BJ (cell line): ENCODE measurements at regions not wholly inside any gene's neighbourhood (a gene's known extent, or its start where the extent isn't known, plus 50 kb on each side); places are given as distances from the start of the nearest gene placed in this dataset.

Experiments
- CTCF ChIA-PET: fragments of 350-600 bp; formaldehyde crosslinking; extraction: SDS; loops from one replicate; lab custom pipeline; 2021; ENCODE audit warnings: antibody characterized with exemption, inconsistent platforms; lab: Yijun Ruan, JAX
- POLR2A ChIA-PET: fragments of 300-600 bp; sonication (Branson Sonifier 250); formaldehyde crosslinking; extraction: SDS; loops from one replicate; lab custom pipeline; 2021; ENCODE audit warnings: antibody characterized with exemption; lab: Charles Lee
- DNase-seq: peaks from one replicate; pipeline ENCODE4 v3.0.0-alpha.2; 2011; ENCODE audit warnings: low read depth
- H3K27me3 ChIP-seq: 2 replicates; pipeline ENCODE4 v1.6.0; 2011; ENCODE audit warnings: low read length; ENCODE audit not compliant: control insufficient read depth, insufficient read depth
- H3K36me3 ChIP-seq: 2 replicates; pipeline ENCODE4 v1.5.1; 2011; ENCODE audit warnings: low read length; ENCODE audit not compliant: control insufficient read depth, insufficient read depth
- H3K4me3 ChIP-seq: 2 replicates; pipeline ENCODE4 v1.5.1; 2011; ENCODE audit warnings: low read depth, mild to moderate bottlenecking, control low read depth, low read length
- CTCF ChIP-seq: IDR thresholded peaks from 2 replicates; pipeline ENCODE4 v1.5.1; 2011; ENCODE audit warnings: low read depth, mild to moderate bottlenecking, control low read depth, inconsistent platforms, low read length, moderate library complexity; ENCODE audit not compliant: insufficient read depth

DNA sequence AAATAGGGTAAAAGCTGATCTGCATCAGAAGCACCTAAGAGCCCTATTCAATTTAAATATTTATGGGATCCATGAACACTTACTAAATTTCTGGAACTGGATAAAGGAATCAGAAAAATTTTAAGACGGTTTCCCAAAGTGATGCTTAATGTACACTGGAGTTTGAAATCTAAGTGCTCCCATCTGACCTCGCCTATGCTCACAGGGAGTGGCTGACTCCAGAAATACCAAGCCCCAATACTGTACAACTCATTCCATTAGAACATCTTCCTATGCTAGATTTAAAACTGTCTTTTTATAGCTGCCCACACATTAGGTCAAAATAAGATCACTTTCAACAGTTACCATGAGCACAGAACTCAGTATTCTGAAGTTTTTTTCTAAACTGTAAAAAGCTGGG lies 1214.6 kb downstream of the CDH11 start:
- DNase-seq = no peak
- no peak for TF ChIP-seq CTCF
- CTCF ChIA-PET = interaction anchor here (0.6 kb wide), 1 partner anchor 7 kb away, joined by 4 read pairs; no protein-coding TSS in a partner anchor
- POLR2A ChIA-PET = no interaction called here
- no peak overlapping the region for H3K4me3 ChIP-seq
- H3K27me3 ChIP-seq = no peaks in the 10 kb centered on the region
- no peaks in the 10 kb centered on the region for H3K36me3 ChIP-seq

DNA sequence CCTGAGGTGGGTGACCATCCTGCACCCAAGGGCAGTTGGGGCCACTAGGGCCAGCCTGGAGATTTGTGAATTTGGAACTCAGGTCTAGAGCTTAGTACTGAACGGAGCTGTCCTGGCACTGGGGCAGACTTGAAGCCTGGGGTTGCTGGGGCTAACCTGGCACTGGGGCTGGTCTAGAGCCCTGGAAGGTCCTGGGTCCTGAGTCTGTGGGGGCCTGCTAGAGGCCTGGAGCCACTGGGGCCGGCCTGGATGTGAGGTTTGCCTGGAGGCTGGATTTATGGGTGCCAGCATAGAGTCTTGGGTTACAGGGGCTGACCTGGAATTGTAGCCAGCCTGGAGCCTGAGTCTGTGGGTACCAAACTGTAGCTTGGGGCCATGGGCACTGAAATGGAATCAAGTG lies 1216.9 kb downstream of the CDH11 start:
- no peak for TF ChIP-seq CTCF
- no peak overlapping the region for H3K4me3 ChIP-seq
- no peaks in the 10 kb centered on the region for H3K36me3 ChIP-seq
- no peaks in the 10 kb centered on the region for H3K27me3 ChIP-seq
- ChIA-PET CTCF (no interaction called here), POLR2A (no interaction called here)
- no peak for DNase-seq

GRCh38 chr16:63904182-63904581 lies 1217.7 kb downstream of the CDH11 start:
- POLR2A ChIA-PET = no interaction called here
- no peaks in the 10 kb centered on the region for H3K36me3 ChIP-seq
- TF ChIP-seq CTCF = no peak

GRCh38 chr16:63896383-63897109 lies 1225.3 kb downstream of the CDH11 start:
- no peaks in the 10 kb centered on the region for H3K27me3 ChIP-seq
- no peaks in the 10 kb centered on the region for H3K36me3 ChIP-seq
- no peak overlapping the region for H3K4me3 ChIP-seq
- CTCF ChIA-PET = no interaction called here
- POLR2A ChIA-PET = no interaction called here
- DNase-seq = no peak
- no peak for TF ChIP-seq CTCF

More at GRCh38 chr16:63904182-63904581, 1217.7 kb downstream of the CDH11 start:
- Histone ChIP-seq H3K27me3 (no peaks in the 10 kb centered on the region), H3K4me3 (no peak overlapping the region)
- CTCF ChIA-PET = no interaction called here
- no peak for DNase-seq

GRCh38 chr16:63890723-63891122 lies 1231.1 kb downstream of the CDH11 start:
- ChIA-PET CTCF (interaction anchor here (0.6 to 1.5 kb wide), 2 partner anchors 13 to 127 kb away, joined by 3 to 4 read pairs; no protein-coding TSS in a partner anchor), POLR2A (no interaction called here)
- Histone ChIP-seq H3K27me3 (no peaks in the 10 kb centered on the region), H3K36me3 (no peaks in the 10 kb centered on the region), H3K4me3 (no peak overlapping the region)
- no peak for DNase-seq
- TF ChIP-seq CTCF = no peak
